IPS-NIHi7 (cell line): ENCODE measurements at regions not wholly inside any gene's neighbourhood (a gene's known extent, or its start where the extent isn't known, plus 50 kb on each side); places are given as distances from the start of the nearest gene placed in this dataset.

Source experiments
- DNase-seq: peaks from one replicate; pipeline ENCODE4 v3.0.0; 2012; ENCODE audit warnings: mixed read lengths; ENCODE audit errors: extremely low spot score

GRCh38 chr11:127338380-127339259 is 338.1 kb upstream of the KIRREL3 start:
- DNase-seq: peak; percentile 29

DNA sequence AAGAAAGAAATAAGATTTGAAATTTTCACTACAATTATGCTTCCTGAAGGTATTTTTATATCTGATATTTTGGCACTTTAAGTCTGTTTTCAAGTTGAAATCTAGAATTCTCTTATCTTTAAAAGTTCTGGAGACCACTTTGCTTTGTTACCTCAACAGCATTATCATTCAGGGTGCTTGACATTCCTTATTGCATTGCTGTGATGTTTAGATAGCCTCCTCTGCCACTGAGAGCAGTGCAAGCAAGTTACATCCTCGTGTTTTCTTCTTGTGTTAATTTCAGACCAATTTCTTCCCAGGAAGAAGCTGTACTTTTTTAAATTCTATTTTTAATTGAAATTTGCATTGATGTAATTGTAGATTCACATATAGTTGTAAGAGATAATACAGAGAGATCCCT is 333.9 kb upstream of the KIRREL3 start:
- no peak for DNase-seq

DNA sequence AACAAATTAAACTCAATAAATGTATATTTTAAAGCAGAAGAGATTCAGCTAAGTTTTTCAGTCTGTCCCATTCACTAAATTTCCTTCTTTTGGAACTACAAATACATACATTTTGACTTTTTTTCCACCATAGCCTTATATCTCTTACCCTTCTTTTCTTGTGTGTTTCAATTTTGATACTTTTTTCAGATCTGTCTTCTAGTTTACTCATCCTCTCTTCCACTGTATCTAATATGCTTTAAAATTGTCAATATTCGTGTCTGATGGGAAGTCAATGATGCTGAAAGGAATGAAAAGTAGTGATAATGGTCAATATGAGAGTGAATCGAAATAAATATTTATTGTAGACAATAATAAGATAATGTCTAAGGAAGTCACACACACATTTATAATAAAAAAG is 332.3 kb upstream of the KIRREL3 start:
- DNase-seq: no peak

- DNase-seq: no peak
Measured at GRCh38 chr11:127330044-127330443, 329.5 kb upstream of the KIRREL3 start.

DNA sequence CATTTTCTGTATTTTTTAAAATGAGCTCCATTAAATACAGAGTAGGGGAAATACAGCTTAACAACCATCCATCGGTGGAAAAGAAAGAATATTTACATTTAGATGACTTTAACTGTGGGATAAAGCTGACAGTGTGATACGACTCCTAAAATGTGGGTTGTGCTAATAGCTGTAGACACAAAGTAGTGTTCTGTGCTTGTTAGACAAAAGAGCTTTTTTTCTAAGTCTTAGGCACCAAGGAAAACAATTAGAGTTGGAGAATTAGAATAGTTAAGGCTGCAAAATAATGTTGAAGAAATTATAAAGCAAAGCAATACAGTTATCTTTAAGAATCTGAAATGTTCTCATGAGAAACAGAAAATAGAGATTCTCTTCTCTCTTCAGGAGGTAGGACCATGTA is 307.7 kb upstream of the KIRREL3 start:
- DNase-seq: no peak

- DNase-seq: no peak
Measured at GRCh38 chr11:127307700-127308099, 307.1 kb upstream of the KIRREL3 start.

DNA sequence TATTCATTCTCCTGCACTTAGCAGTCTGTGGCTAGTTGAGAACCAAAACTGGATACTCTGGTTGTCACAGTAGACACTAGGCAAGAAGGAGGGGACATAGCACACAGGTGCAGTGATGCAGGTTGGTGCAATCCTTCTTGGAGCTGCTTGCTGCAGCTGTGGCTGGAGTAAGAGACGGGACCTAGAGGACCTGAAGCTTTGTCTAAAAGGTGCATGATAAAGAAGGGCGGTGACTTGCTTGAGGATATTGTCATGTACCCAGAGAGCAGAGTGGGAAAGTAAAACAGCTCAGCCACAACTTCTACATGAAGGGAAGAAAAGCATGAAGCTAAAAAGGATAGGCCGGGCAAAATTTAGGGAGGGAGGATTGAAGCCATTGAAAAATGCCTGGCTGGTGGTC is 304.1 kb upstream of the KIRREL3 start:
- no peak for DNase-seq

- no peak for DNase-seq
Measured at GRCh38 chr11:127288926-127289325, 288.4 kb upstream of the KIRREL3 start.

- DNase-seq: no peak
Measured at GRCh38 chr11:127281534-127281933, 281.0 kb upstream of the KIRREL3 start.

GRCh38 chr11:127275774-127276173 is 275.2 kb upstream of the KIRREL3 start:
- DNase-seq: no peak

GRCh38 chr11:127274328-127274676 is 273.7 kb upstream of the KIRREL3 start:
- DNase-seq: no peak

DNA sequence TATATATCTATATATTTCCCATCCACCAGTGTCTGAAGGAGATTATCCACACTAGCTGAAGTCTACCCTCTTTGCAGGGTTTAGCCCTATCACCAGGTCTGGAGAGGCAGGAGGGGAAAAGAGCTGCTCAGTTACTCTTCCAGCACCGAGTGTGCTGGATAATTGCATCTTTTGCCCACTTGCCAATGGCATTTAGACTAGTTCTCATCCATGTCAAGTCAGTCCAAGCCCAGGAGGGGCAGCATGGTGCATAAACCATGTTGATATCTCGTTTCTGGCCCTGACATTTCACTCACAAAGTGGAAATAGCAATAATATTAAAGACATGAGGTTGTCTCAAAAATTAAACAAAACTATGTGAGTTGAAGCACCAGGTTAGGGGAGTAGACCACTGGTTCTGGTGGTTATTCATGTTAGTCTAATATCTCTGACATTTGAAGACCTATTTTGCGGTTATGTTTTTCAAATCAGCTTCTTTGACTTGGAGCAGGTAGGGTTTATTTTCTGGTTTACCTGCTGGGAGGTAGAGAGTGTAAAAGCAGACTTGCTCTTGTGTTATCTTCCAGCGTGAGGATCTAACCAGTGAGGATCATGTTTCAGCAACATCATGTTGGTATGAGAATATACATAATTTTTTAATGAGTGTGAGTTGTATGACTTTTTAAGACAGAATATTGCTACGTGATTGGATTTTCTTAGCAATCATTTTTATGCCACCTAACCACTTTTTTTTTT is 273.2 kb upstream of the KIRREL3 start:
- no peak for DNase-seq

DNA sequence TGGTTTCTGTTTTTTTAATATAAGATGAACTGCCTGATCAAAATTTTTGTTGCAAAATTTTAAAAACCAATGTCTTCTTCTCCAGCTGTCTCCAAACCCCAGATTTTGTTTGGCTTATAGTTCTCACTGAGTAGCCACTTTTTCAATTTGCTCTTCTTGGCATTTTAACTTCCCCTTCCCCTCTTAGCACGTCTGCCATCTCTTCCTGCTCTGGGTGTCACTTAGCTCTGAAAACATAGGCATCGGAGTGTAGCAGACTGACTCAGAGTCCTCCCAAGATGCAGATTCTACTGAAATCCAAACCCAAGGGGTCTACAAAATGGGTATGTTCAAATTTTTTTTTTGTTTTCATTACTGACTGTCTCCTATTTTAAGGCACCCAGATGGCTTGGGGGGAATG is 270.3 kb upstream of the KIRREL3 start:
- DNase-seq: no peak

DNA sequence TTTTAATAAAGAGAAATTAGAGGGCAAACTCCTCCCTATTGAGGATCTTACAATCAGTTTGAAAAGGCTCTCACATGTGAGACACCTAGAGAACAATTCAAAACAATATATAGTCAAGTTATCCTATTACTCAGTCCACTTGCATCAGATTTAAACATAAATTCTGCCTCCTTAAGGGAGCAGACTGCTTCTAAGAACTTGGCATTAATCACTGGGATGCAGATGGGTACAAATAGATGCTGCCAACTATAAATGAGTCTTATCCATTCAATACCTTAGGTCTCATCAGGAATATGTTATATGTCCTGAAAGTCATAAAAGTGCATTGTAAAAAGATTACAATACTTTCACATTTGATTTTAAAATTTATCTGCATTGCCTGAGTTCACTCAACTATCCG is 269.3 kb upstream of the KIRREL3 start:
- no peak for DNase-seq

DNA sequence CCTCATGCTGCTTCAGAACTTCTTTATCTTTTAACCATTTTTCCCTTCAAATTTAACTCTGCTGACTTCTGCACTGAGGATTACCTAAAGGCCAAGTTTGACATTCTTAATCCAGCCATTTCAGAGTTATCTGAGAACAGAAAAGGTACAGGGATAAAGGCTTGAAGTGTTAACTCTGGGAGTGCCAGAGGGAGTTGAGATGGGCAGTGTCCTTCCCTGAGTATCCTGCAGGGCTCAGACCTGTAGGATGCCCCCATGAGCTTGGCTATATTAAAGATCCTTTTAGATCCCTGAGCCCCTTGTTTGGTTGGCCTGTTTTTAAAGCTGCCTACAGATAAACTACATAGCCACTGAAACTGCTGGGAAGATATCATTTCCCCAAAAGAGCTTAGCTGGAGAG is 268.4 kb upstream of the KIRREL3 start:
- no peak for DNase-seq

DNA sequence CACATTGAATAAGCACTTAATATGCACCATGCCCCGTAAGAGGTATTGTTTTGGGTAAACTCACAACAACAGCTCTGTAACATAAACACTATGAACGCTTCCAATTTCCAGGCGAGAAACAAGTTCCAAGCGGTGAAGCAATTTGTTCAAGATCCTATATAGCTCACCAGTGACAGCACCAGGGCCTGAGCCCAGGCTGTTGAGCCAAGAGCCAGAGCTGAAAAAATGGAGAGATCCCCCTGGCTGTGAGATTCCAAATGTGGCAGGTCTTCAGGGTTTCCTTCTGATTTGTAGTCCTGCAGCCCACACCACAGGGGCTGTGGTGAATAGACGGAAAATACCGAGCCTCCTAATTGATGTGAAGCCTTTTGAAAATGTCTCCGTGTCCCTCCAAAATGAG is 268.0 kb upstream of the KIRREL3 start:
- DNase-seq: no peak

DNA sequence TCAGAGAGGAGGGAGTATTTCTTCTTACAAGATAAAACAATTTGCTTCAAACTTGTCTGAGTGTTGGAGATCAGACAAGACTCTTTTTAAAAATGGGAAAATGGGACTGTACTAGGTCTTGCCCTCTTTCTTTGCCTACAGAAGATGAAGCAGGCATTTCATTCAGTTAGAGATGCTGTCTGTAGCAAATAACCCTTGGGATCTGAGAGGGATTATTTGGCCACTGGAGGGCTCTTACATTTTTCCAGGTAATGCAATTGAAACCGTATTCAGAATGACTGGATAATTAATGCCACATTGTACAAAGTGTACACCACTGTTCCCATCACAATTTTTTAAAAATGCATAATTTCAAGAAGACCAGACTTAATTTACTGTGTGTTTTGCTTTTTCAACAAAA is 258.5 kb upstream of the KIRREL3 start:
- DNase-seq: no peak

GRCh38 chr11:127255209-127255608 is 254.6 kb upstream of the KIRREL3 start:
- no peak for DNase-seq

- no peak for DNase-seq
Measured at GRCh38 chr11:127252321-127252720, 251.8 kb upstream of the KIRREL3 start.

GRCh38 chr11:127249576-127249975 is 249.0 kb upstream of the KIRREL3 start:
- DNase-seq: no peak

GRCh38 chr11:127248476-127248875 is 247.9 kb upstream of the KIRREL3 start:
- no peak for DNase-seq

DNA sequence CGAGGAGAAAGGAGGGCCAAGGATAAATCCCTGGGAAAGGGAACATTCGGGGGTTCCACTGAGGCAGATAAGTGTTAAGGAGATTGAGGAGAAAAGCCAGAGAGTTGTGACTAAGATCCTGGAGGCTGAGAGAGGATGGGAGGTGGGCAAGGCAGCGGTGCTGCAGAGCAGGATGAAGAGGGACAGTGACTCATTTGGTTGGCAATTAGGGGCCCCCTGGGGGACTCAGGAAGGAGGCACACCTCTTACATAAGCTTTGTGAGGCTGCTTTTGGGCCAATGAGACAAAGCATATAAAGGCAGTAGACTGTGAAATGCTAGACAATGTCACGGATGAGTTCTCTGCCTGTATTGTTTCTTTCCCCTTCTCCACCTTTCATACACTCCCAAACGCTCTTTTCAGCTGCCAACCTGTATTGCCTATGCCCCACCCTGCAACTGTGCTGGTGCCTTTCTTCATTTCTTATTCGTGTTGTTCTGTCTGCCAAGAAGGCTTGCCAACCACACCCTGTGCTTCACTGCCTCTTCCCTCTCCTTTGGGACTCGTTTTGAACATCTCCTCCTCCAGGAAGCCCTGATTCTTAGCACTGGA is 246.8 kb upstream of the KIRREL3 start:
- peak; percentile 40 for DNase-seq

- no peak for DNase-seq
Measured at GRCh38 chr11:127242676-127243075, 242.1 kb upstream of the KIRREL3 start.
